Lower lobe of right lung (tissue), 2 donors: ENCODE measurements at regions not wholly inside any gene's neighbourhood (a gene's known extent, or its start where the extent isn't known, plus 50 kb on each side); places are given as distances from the start of the nearest gene placed in this dataset.
"Not testable (repeated sequence)": the region's sequence is repeated elsewhere in the genome, so short reads cannot be mapped to it uniquely, and the experiment has no call there.

Experiments used
- ATAC-seq, 2 donors: fragments of 200-7000 bp; cut with Tn5 transposase; one replicate each; pipeline ENCODE4 v1.9.1; 2020 to 2022; ENCODE audit warnings: mild to moderate bottlenecking in 2 of 2, moderate library complexity in 2 of 2
- DNase-seq: peaks from one replicate; pipeline ENCODE4 v3.0.0-alpha.2; 2020
- H3K27ac ChIP-seq: fragments of 200-600 bp; one replicate; pipeline ENCODE4 v1.8.0; 2022
- H3K27me3 ChIP-seq: fragments of 200-600 bp; one replicate; pipeline ENCODE4 v1.8.0; 2022; ENCODE audit warnings: low read depth
- H3K36me3 ChIP-seq: fragments of 200-600 bp; one replicate; pipeline ENCODE4 v1.8.0; 2022; ENCODE audit warnings: mild to moderate bottlenecking
- H3K4me1 ChIP-seq: fragments of 200-600 bp; one replicate; pipeline ENCODE4 v1.8.0; 2022
- H3K4me3 ChIP-seq: fragments of 200-600 bp; one replicate; pipeline ENCODE4 v1.8.0; 2022; ENCODE audit warnings: mild to moderate bottlenecking
- H3K9me3 ChIP-seq: fragments of 200-600 bp; one replicate; pipeline ENCODE4 v1.8.0; 2022
- intact Hi-C: fragments of 100-400 bp; cut with DNase I; formaldehyde crosslinking; loops from one replicate; pipeline ENCODE4 v1.11.0; 2022
- TF ChIP-seq, protein P1 (sequence below): fragments of 200-600 bp; IDR thresholded peaks from one replicate; pipeline ENCODE4 v1.8.0; 2022; ENCODE audit warnings: antibody characterized with exemption, mild to moderate bottlenecking
- donor health status: DM: no; HTN: yes; CAD: no; lungs with severe emphysema.

DNA sequence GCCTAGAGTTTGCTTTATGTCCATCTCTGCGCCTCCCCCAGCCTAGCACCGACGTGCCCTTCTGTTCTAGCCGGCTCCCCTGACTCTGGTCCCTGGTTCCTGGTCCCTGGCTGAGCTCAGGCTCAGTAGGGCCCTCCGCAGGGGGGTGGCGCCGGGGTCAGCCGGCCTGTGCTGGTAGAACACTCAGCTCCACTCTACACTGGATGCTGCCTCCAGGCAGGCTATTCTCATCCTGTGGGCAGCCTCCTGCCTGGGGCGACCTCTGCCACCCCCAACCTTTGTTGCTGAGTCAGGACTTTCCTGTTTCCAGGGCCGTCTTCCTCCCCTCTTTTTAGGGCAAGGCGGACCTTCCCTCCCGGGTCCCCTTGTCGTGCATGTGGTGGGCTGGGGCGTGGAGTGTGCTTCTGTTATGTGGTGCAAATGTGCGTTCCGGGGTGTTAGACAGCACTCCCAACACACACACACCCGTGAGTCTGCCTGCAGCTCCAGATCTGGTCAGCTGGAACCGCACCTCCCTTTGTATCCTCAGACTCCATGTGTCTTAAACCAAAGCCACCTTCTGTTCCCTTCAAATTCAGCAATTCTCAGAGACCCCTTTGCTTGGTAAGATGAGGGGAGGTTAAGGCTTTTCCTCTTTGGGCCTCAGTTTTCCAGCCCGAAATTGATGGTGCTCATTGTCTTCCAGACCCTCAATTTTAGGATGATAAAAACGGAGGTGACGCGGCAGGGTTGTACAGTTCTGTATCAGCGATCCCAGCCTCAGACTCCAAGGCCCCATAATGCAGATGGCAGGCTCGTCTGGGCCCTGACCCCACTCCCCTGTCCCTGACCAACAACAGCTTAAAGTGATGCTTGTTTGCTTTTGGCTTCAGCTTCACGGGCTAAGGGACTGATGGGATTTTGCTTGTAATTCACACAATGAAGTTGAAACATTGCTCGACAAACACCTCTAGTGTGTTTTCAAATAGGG lies 1327.9 kb downstream of the BRD1 start:
- intact Hi-C loops: no loop called here
- no peak overlapping the region for H3K27ac ChIP-seq
- ATAC-seq: no peak
- no peaks in the 10 kb centered on the region for H3K9me3 ChIP-seq
- no peaks in the 10 kb centered on the region for H3K36me3 ChIP-seq
- H3K4me3 ChIP-seq: no peak overlapping the region
- peak; percentile 26 for DNase-seq
- TF ChIP-seq, protein P1, sequence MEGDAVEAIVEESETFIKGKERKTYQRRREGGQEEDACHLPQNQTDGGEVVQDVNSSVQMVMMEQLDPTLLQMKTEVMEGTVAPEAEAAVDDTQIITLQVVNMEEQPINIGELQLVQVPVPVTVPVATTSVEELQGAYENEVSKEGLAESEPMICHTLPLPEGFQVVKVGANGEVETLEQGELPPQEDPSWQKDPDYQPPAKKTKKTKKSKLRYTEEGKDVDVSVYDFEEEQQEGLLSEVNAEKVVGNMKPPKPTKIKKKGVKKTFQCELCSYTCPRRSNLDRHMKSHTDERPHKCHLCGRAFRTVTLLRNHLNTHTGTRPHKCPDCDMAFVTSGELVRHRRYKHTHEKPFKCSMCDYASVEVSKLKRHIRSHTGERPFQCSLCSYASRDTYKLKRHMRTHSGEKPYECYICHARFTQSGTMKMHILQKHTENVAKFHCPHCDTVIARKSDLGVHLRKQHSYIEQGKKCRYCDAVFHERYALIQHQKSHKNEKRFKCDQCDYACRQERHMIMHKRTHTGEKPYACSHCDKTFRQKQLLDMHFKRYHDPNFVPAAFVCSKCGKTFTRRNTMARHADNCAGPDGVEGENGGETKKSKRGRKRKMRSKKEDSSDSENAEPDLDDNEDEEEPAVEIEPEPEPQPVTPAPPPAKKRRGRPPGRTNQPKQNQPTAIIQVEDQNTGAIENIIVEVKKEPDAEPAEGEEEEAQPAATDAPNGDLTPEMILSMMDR: no peak
- H3K4me1 ChIP-seq: no peaks in the 10 kb centered on the region
- H3K27me3 ChIP-seq: no peaks in the 10 kb centered on the region

DNA sequence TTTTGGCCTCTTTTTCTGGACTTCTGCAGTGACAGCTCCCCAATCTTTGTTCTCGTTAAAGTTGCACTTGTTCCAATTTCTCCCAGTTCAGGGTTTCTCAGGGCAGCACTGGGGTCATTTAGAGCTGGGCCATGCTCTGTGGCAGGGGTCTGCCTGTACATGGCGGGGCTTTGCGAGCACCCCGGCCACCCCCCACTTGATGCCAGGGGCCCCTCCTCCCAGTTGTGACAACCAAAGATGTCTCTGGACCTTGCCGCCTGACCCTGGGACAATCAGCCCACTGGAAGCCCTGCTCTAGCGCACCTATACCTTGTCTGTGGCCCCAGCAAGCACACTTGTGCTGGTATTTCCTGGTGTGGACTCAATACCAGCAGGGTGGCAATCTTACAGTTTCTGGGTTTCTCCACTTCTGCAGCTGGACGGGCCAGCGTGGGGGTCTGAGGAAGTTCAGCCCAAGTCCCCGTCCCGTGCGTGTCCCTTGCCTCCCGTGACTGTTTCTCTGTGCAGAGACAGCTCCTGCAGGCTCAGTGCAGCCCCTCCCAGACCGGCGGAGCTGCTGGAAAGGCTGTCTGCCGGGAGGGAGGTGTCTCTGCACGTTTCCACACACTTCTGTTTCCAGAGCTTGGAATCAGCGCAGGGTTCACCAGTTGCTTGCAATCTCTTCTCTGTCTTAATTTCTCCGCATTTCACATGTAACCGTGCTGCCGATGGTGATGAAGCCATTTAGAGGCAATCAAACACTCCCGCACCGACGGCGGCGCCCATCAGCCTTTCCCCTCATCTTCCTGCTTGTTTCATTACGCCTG lies 1328.9 kb downstream of the BRD1 start:
- no peak for ATAC-seq
- Histone ChIP-seq H3K36me3 (no peaks in the 10 kb centered on the region), H3K27ac (no peak overlapping the region), H3K4me1 (no peaks in the 10 kb centered on the region), H3K9me3 (no peaks in the 10 kb centered on the region), H3K27me3 (no peaks in the 10 kb centered on the region), H3K4me3 (no peak overlapping the region)
- DNase-seq: peak; percentile 28
- TF ChIP-seq, protein P1: no peak
- intact Hi-C loops: no loop called here

DNA sequence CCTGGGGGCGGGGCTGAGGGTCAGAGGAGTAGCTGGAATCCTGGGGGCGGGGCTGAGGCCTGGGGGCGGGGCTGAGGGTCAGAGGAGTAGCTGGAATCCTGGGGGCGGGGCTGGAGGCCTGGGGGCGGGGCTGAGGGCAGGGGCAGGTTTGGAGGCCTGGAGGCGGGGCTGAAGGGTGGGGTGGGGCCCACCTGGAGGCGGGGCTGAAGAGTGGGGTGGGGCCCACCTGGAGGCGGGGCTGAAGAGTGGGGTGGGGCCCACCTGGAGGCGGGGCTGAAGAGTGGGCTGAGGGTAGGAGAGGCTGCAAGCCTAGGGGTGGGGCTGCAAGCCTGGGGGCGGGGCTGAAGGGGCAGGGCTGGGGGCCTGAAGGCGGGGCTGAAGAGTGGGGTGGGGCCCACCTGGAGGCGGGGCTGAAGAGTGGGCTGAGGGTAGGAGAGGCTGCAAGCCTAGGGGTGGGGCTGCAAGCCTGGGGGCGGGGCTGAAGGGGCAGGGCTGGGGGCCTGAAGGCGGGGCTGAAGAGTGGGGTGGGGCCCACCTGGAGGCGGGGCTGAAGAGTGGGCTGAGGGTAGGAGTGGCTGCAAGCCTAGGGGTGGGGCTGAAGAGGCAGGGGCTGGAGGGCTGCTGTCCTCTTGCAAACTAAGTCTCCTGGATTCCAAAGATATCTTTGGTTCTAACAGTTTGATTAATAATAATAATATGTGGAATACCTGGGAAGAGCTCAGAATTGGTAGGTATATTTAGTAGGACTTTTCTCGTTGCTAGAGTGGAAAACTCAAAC lies 1329.7 kb downstream of the BRD1 start:
- H3K36me3 ChIP-seq, H3K27me3 ChIP-seq, intact Hi-C loops, H3K27ac ChIP-seq, H3K4me1 ChIP-seq, H3K4me3 ChIP-seq, H3K9me3 ChIP-seq, ATAC-seq: not testable (repeated sequence)
- peak; percentile 5 for DNase-seq

DNA sequence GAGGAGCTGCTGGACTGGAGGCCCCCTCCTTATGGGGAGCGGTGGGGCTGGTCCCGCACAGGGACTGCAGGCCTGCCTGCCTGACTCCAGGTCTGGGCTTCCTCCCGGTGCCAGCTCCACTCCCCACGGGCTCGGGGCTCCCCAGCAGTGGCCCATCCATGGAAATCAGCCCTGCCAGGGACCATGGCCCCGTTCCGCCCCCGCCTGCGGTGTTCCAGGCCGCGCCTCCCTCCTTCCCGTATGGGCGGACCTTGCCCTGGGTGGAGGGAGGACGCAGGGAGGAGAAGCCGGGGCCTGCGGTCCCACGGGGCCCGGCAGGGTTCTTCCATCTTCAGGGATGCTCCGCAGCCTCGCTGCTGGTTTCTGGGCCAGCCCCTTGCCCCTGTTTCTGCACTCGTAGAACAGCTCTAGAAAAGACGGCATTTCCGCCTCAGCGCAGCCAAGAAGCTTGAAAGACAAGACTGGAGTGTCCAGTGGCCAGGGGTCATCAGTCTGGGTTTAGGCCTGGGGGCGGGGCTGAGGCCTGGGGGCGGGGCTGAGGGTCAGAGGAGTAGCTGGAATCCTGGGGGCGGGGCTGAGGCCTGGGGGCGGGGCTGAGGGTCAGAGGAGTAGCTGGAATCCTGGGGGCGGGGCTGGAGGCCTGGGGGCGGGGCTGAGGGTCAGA lies 1330.6 kb downstream of the BRD1 start:
- no peak overlapping the region for H3K4me3 ChIP-seq
- DNase-seq (peak; percentile 39), ATAC-seq (no peak)
- H3K36me3 ChIP-seq: no peaks in the 10 kb centered on the region
- H3K9me3 ChIP-seq: no peaks in the 10 kb centered on the region
- H3K4me1 ChIP-seq: no peaks in the 10 kb centered on the region
- no peaks in the 10 kb centered on the region for H3K27me3 ChIP-seq
- no peak overlapping the region for H3K27ac ChIP-seq
- TF ChIP-seq, protein P1: no peak
- intact Hi-C loops: no loop called here

DNA sequence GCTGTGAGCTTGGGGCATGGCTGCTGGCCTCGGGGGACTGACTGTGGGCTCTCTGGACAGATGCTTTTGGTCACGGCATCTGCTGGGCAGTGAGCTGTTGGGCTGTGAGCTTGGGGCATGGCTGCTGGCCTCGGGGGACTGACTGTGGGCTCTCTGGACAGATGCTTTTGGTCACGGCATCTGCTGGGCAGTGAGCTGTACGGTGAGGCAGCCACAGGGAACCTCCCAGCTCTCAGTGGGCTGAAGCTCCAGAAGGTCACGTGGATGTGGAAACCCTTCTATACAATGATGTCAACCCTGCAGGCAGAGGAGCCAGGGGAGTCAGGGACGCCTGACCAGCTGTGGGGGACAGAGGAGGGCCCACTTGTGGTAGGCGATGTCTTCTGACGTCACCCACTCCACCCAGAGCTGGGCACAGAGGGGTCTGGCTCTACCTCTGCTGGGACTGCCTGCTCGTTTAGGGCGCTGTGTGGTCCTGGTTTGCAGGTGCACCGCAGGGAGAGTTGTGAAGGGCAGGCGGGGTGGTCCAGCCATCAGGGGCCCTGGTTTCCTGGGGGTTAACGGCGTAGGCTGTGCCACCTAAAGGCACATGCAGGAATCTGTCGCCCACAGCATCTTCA lies 1331.3 kb downstream of the BRD1 start:
- no peaks in the 10 kb centered on the region for H3K9me3 ChIP-seq
- ATAC-seq (no peak), DNase-seq (peak; percentile 22)
- no peaks in the 10 kb centered on the region for H3K36me3 ChIP-seq
- TF ChIP-seq, protein P1: no peak
- intact Hi-C loops: no loop called here
- peaks cover 5% of the 10 kb centered on the region for H3K27me3 ChIP-seq
- no peak overlapping the region for H3K4me3 ChIP-seq
- H3K27ac ChIP-seq: no peak overlapping the region
- H3K4me1 ChIP-seq: no peaks in the 10 kb centered on the region
